Liver (tissue), 3 donors: ENCODE measurements at regions not wholly inside any gene's neighbourhood (a gene's known extent, or its start where the extent isn't known, plus 50 kb on each side); places are given as distances from the start of the nearest gene placed in this dataset.
"Not testable (repeated sequence)": the region's sequence is repeated elsewhere in the genome, so short reads cannot be mapped to it uniquely, and the experiment has no call there.

Source experiments
- GABPA ChIP-seq, 2 donors: IDR thresholded peaks in 1 of 2; conservative IDR thresholded peaks in 1 of 2; 2 replicates each; pipeline ENCODE4 v1.6.1; 2016; ENCODE audit warnings: antibody characterized with exemption in 2 of 2, mild to moderate bottlenecking in 1 of 2, moderate library complexity in 1 of 2
- JUND ChIP-seq, 2 donors: IDR thresholded peaks; 2 replicates each; pipeline ENCODE4 v1.6.1; 2016; ENCODE audit warnings: antibody characterized with exemption in 2 of 2
- TAF1 ChIP-seq: conservative IDR thresholded peaks from 2 replicates; pipeline ENCODE4 v1.6.1; 2016; ENCODE audit warnings: antibody characterized with exemption, mild to moderate bottlenecking
- YY1 ChIP-seq: IDR thresholded peaks from 2 replicates; pipeline ENCODE4 v1.6.1; 2016; ENCODE audit warnings: antibody characterized with exemption, mild to moderate bottlenecking
- TF ChIP-seq, protein P1 (sequence below): fragments of 150-350 bp; IDR thresholded peaks from 2 replicates; pipeline ENCODE4 v1.5.1; 2017; ENCODE audit warnings: improper control_type of control experiment, low read depth, low read length; ENCODE audit not compliant: missing input control
- TF ChIP-seq, protein P2 (sequence below): IDR thresholded peaks from 2 replicates; pipeline ENCODE4 v1.6.1; 2016; ENCODE audit warnings: antibody characterized with exemption
- TF ChIP-seq, protein P3 (sequence below): IDR thresholded peaks from 2 replicates; pipeline ENCODE4 v1.6.1; 2016; ENCODE audit warnings: antibody characterized with exemption
- donor health status: healthy.
- donor health status: healthy.

DNA sequence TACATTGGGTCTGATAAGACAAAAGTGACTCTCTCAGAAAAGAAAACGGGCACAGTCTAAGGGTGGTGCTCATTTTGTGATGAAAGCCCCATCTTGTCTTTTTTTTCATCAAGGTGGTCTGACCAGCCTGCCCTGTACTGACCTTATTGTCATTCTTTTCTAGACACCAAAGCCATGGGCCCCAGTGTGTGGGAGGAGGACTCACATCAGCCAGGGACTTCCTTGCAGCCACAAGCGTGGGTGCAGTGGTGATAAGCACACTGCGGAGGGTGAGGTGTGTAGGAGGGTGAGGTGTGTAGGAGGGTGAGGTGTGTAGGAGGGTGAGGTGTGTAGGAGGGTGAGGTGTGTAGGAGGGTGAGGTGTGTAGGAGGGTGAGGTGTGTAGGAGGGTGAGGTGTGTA is 145.2 kb downstream of the DLL1 start:
- TF ChIP-seq TAF1; GABPA (IDR thresholded peaks at IDR 0.05 in 1 of 2, conservative IDR thresholded peaks at IDR 0.05 in 1 of 2); JUND (IDR thresholded peaks at IDR 0.05); YY1: not testable (repeated sequence)
- TF ChIP-seq, protein P1, sequence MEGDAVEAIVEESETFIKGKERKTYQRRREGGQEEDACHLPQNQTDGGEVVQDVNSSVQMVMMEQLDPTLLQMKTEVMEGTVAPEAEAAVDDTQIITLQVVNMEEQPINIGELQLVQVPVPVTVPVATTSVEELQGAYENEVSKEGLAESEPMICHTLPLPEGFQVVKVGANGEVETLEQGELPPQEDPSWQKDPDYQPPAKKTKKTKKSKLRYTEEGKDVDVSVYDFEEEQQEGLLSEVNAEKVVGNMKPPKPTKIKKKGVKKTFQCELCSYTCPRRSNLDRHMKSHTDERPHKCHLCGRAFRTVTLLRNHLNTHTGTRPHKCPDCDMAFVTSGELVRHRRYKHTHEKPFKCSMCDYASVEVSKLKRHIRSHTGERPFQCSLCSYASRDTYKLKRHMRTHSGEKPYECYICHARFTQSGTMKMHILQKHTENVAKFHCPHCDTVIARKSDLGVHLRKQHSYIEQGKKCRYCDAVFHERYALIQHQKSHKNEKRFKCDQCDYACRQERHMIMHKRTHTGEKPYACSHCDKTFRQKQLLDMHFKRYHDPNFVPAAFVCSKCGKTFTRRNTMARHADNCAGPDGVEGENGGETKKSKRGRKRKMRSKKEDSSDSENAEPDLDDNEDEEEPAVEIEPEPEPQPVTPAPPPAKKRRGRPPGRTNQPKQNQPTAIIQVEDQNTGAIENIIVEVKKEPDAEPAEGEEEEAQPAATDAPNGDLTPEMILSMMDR, result not testable (repeated sequence)
- TF ChIP-seq, protein P2, sequence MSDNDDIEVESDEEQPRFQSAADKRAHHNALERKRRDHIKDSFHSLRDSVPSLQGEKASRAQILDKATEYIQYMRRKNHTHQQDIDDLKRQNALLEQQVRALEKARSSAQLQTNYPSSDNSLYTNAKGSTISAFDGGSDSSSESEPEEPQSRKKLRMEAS, result not testable (repeated sequence)
- TF ChIP-seq, protein P3, sequence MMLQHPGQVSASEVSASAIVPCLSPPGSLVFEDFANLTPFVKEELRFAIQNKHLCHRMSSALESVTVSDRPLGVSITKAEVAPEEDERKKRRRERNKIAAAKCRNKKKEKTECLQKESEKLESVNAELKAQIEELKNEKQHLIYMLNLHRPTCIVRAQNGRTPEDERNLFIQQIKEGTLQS, result not testable (repeated sequence)
